Uterus (tissue), 2 donors: ENCODE measurements at regions not wholly inside any gene's neighbourhood (a gene's known extent, or its start where the extent isn't known, plus 50 kb on each side); places are given as distances from the start of the nearest gene placed in this dataset.

ENCODE experiments used
- POLR2A ChIP-seq, 2 donors: fragments of 450-650 bp; IDR thresholded peaks; one replicate each; pipeline ENCODE4 v1.6.1; 2016; ENCODE audit warnings: antibody characterized with exemption in 2 of 2, mild to moderate bottlenecking in 1 of 2, moderate library complexity in 1 of 2
- TF ChIP-seq, protein P1 (sequence below), 4 experiments: fragments of 200-600 bp in 2 of 4; fragments of 450-650 bp in 2 of 4; sonication (generic) in 2 of 4; IDR thresholded peaks; one replicate each; pipeline ENCODE4 v1.5.1; 2016 to 2019; ENCODE audit warnings: antibody characterized with exemption in 4 of 4, mild to moderate bottlenecking in 2 of 4, moderate library complexity in 1 of 4

- TF ChIP-seq, protein P1, sequence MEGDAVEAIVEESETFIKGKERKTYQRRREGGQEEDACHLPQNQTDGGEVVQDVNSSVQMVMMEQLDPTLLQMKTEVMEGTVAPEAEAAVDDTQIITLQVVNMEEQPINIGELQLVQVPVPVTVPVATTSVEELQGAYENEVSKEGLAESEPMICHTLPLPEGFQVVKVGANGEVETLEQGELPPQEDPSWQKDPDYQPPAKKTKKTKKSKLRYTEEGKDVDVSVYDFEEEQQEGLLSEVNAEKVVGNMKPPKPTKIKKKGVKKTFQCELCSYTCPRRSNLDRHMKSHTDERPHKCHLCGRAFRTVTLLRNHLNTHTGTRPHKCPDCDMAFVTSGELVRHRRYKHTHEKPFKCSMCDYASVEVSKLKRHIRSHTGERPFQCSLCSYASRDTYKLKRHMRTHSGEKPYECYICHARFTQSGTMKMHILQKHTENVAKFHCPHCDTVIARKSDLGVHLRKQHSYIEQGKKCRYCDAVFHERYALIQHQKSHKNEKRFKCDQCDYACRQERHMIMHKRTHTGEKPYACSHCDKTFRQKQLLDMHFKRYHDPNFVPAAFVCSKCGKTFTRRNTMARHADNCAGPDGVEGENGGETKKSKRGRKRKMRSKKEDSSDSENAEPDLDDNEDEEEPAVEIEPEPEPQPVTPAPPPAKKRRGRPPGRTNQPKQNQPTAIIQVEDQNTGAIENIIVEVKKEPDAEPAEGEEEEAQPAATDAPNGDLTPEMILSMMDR (IDR thresholded peaks at IDR 0.05): no peak
- no peak for TF ChIP-seq POLR2A (IDR thresholded peaks at IDR 0.05)
Measured at GRCh38 chr1:29593601-29594382, 357.5 kb downstream of the PTPRU start.
